Type B pancreatic cell (in vitro differentiated cells): ENCODE measurements at regions not wholly inside any gene's neighbourhood (a gene's known extent, or its start where the extent isn't known, plus 50 kb on each side); places are given as distances from the start of the nearest gene placed in this dataset.

Experiments used
- DNase-seq: peaks from one replicate; pipeline ENCODE4 v3.0.0; 2021; ENCODE audit warnings: mixed read lengths; ENCODE audit not compliant: unreplicated experiment; ENCODE audit errors: extremely low spot score
- H3K27ac Mint-ChIP-seq: 2 replicates; pipeline ENCODE4 v1.8.0; 2021; ENCODE audit warnings: mild to moderate bottlenecking, mixed read lengths
- H3K27me3 Mint-ChIP-seq: 2 replicates; pipeline ENCODE4 v1.8.0; 2021; ENCODE audit warnings: mixed read lengths
- H3K36me3 Mint-ChIP-seq: 2 replicates; pipeline ENCODE4 v1.8.0; 2021; ENCODE audit warnings: mixed read lengths
- H3K4me1 Mint-ChIP-seq: one replicate; pipeline ENCODE4 v1.8.0; 2021; ENCODE audit warnings: mixed read lengths; ENCODE audit not compliant: unreplicated experiment
- H3K4me3 Mint-ChIP-seq: 2 replicates; pipeline ENCODE4 v1.8.0; 2021; ENCODE audit warnings: mild to moderate bottlenecking, mixed read lengths
- H3K9me3 Mint-ChIP-seq: 2 replicates; pipeline ENCODE4 v1.8.0; 2021; ENCODE audit warnings: mixed read lengths
- CTCF ChIP-seq: fragments of 200-600 bp; sonication (generic); conservative IDR thresholded peaks from 2 replicates; pipeline ENCODE4 v1.5.0; 2021; ENCODE audit warnings: antibody characterized with exemption, mild to moderate bottlenecking

- no peak for DNase-seq
- Mint-ChIP-seq H3K4me1 (peaks cover 11% of the 10 kb centered on the region), H3K27me3 (peaks cover 2% of the 10 kb centered on the region), H3K4me3 (no peak overlapping the region), H3K27ac (no peak overlapping the region), H3K36me3 (no peaks in the 10 kb centered on the region), H3K9me3 (peaks cover 4% of the 10 kb centered on the region)
- peak; percentile 70 for TF ChIP-seq CTCF
Observed at GRCh38 chr6:164106345-164106769, 691.8 kb downstream of the QKI start.

- no peak for TF ChIP-seq CTCF
- H3K4me3 Mint-ChIP-seq = no peak overlapping the region
- H3K9me3 Mint-ChIP-seq = peaks cover 4% of the 10 kb centered on the region
- DNase-seq = no peak
- no peaks in the 10 kb centered on the region for H3K36me3 Mint-ChIP-seq
- H3K27ac Mint-ChIP-seq = no peak overlapping the region
- peaks cover 2% of the 10 kb centered on the region for H3K27me3 Mint-ChIP-seq
- peaks cover 11% of the 10 kb centered on the region for H3K4me1 Mint-ChIP-seq
Observed at GRCh38 chr6:164105705-164106104, 691.2 kb downstream of the QKI start.

GRCh38 chr6:164104432-164104831, 689.9 kb downstream of the QKI start:
- H3K4me3 Mint-ChIP-seq = no peak overlapping the region
- no peaks in the 10 kb centered on the region for H3K27me3 Mint-ChIP-seq
- H3K4me1 Mint-ChIP-seq = peaks cover 11% of the 10 kb centered on the region
- H3K9me3 Mint-ChIP-seq = no peaks in the 10 kb centered on the region
- no peak for TF ChIP-seq CTCF
- DNase-seq = no peak
- no peak overlapping the region for H3K27ac Mint-ChIP-seq
- H3K36me3 Mint-ChIP-seq = no peaks in the 10 kb centered on the region

DNA sequence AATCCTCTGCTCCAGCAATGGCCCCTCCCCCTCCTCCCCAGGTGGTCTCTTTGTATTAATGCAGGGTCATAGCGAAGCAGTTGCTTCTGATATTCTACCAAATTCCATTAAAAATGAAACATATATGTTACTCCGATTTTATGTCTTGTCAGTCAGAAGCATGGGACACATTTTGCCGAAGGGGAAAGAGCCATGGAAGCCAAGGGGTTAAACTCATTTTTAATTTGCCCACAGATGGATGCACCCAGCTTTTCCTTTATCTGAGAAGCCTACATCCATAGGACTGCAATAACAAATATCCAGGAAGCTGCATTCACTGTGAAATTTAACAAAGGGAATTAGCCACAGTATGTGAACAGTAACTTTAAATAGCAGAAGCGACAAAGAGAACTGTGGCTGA, 688.2 kb downstream of the QKI start:
- H3K4me1 Mint-ChIP-seq = peaks cover 24% of the 10 kb centered on the region
- no peak overlapping the region for H3K4me3 Mint-ChIP-seq
- H3K27me3 Mint-ChIP-seq = no peaks in the 10 kb centered on the region
- H3K9me3 Mint-ChIP-seq = no peaks in the 10 kb centered on the region
- no peak for DNase-seq
- no peak overlapping the region for H3K27ac Mint-ChIP-seq
- no peaks in the 10 kb centered on the region for H3K36me3 Mint-ChIP-seq
- no peak for TF ChIP-seq CTCF

GRCh38 chr6:164101859-164102258, 687.3 kb downstream of the QKI start:
- no peaks in the 10 kb centered on the region for H3K36me3 Mint-ChIP-seq
- no peak for TF ChIP-seq CTCF
- H3K27me3 Mint-ChIP-seq = no peaks in the 10 kb centered on the region
- H3K27ac Mint-ChIP-seq = no peak overlapping the region
- H3K4me1 Mint-ChIP-seq = peaks cover 24% of the 10 kb centered on the region
- no peak overlapping the region for H3K4me3 Mint-ChIP-seq
- no peak for DNase-seq
- no peaks in the 10 kb centered on the region for H3K9me3 Mint-ChIP-seq

- peaks cover 24% of the 10 kb centered on the region for H3K4me1 Mint-ChIP-seq
- no peaks in the 10 kb centered on the region for H3K27me3 Mint-ChIP-seq
- no peaks in the 10 kb centered on the region for H3K9me3 Mint-ChIP-seq
- no peak overlapping the region for H3K27ac Mint-ChIP-seq
- TF ChIP-seq CTCF = no peak
- no peak for DNase-seq
- no peaks in the 10 kb centered on the region for H3K36me3 Mint-ChIP-seq
- no peak overlapping the region for H3K4me3 Mint-ChIP-seq
Observed at GRCh38 chr6:164099269-164099865, 684.8 kb downstream of the QKI start.
